GM21529 (cell line): ENCODE measurements at regions not wholly inside any gene's neighbourhood (a gene's known extent, or its start where the extent isn't known, plus 50 kb on each side); places are given as distances from the start of the nearest gene placed in this dataset.

ENCODE experiments used
- ATAC-seq: cut with Tn5 transposase; IDR thresholded peaks from one replicate; pipeline ENCODE4 v1.9.1; 2021; ENCODE audit not compliant: unreplicated experiment

- no peak for ATAC-seq
Measured at GRCh38 chr1:60753036-60753900, 329.1 kb upstream of the NFIA start.

GRCh38 chr1:60751306-60751705, 331.1 kb upstream of the NFIA start:
- no peak for ATAC-seq

GRCh38 chr1:60747353-60747752, 335.0 kb upstream of the NFIA start:
- no peak for ATAC-seq

GRCh38 chr1:60746278-60746791, 336.0 kb upstream of the NFIA start:
- no peak for ATAC-seq

- ATAC-seq, result no peak
Measured at GRCh38 chr1:60745484-60745883, 336.9 kb upstream of the NFIA start.

- ATAC-seq, result no peak
Measured at GRCh38 chr1:60742339-60742738, 340.0 kb upstream of the NFIA start.

GRCh38 chr1:60740154-60740553, 342.2 kb upstream of the NFIA start:
- ATAC-seq, result no peak

GRCh38 chr1:60739729-60740128, 342.6 kb upstream of the NFIA start:
- no peak for ATAC-seq

- no peak for ATAC-seq
Measured at GRCh38 chr1:60732977-60733401, 349.4 kb upstream of the NFIA start.

- no peak for ATAC-seq
Measured at GRCh38 chr1:60731321-60731720, 351.0 kb upstream of the NFIA start.

GRCh38 chr1:60727552-60727951, 354.8 kb upstream of the NFIA start:
- ATAC-seq, result no peak

- ATAC-seq, result no peak
Measured at GRCh38 chr1:60716472-60716871, 365.9 kb upstream of the NFIA start.

- no peak for ATAC-seq
Measured at GRCh38 chr1:60715970-60716369, 366.4 kb upstream of the NFIA start.

- ATAC-seq, result no peak
Measured at GRCh38 chr1:60709426-60709825, 372.9 kb upstream of the NFIA start.

- ATAC-seq, result no peak
Measured at GRCh38 chr1:60705026-60705425, 377.3 kb upstream of the NFIA start.

GRCh38 chr1:60703155-60703554, 379.2 kb upstream of the NFIA start:
- ATAC-seq, result no peak

- ATAC-seq, result no peak
Measured at GRCh38 chr1:60699325-60699724, 383.0 kb upstream of the NFIA start.

GRCh38 chr1:60697204-60697994, 385.0 kb upstream of the NFIA start:
- no peak for ATAC-seq

- ATAC-seq, result no peak
Measured at GRCh38 chr1:60696512-60696911, 385.8 kb upstream of the NFIA start.

GRCh38 chr1:60695716-60696171, 386.6 kb upstream of the NFIA start:
- ATAC-seq, result no peak

GRCh38 chr1:60694980-60695379, 387.4 kb upstream of the NFIA start:
- ATAC-seq, result no peak

- ATAC-seq, result no peak
Measured at GRCh38 chr1:60692031-60692430, 390.3 kb upstream of the NFIA start.
